ENCODE measurements at regions not wholly inside any gene's neighbourhood (a gene's known extent, or its start where the extent isn't known, plus 50 kb on each side); places are given as distances from the start of the nearest gene placed in this dataset.

DNA sequence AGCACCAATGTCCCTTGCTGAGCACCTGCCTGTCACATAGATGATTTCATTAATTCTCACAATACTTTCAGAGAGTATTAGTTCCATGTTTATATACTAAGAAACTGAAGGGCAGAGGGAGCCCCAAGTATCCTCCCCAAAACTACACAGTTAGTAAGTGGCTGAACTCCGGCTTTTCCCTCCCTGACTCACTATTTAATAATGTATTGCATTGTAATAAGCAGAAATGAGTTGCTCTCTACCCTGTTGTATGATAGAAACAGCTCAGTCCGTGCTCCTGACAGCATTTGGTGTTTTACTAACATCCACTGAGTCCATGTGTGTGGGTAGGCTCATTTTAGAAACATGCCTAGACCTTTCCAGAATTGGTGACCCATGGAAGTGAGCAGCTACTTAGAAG, 76.8 kb downstream of the OLIG3 start:
- TF ChIP-seq CTBP1 (IDR thresholded peaks at IDR 0.05; ENCODE audit: borderline replicate concordance) (no peak), SUZ12 (IDR thresholded peaks at IDR 0.05) (no peak), ZNF384 (IDR thresholded peaks at IDR 0.05) (no peak), ELF4 (IDR thresholded peaks at IDR 0.05) (no peak), BHLHE40 (IDR thresholded peaks at IDR 0.05; ENCODE audit: borderline replicate concordance) (no peak), TARDBP (IDR thresholded peaks at IDR 0.05) (no peak), SP1 (IDR thresholded peaks at IDR 0.05) (no peak), FOXM1 (IDR thresholded peaks at IDR 0.05; ENCODE audit: borderline replicate concordance) (no peak), FOXK2 (IDR thresholded peaks at IDR 0.05) (no peak), HDGF (IDR thresholded peaks at IDR 0.05; ENCODE audit: borderline replicate concordance) (no peak), NFRKB (IDR thresholded peaks at IDR 0.05) (no peak), FOXA1 (IDR thresholded peaks at IDR 0.05) (no peak)
- TF ChIP-seq, protein P1, sequence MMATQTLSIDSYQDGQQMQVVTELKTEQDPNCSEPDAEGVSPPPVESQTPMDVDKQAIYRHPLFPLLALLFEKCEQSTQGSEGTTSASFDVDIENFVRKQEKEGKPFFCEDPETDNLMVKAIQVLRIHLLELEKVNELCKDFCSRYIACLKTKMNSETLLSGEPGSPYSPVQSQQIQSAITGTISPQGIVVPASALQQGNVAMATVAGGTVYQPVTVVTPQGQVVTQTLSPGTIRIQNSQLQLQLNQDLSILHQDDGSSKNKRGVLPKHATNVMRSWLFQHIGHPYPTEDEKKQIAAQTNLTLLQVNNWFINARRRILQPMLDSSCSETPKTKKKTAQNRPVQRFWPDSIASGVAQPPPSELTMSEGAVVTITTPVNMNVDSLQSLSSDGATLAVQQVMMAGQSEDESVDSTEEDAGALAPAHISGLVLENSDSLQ (IDR thresholded peaks at IDR 0.05) = no peak

Measured in HEK293T (cell line).